ENCODE measurements at regions not wholly inside any gene's neighbourhood (a gene's known extent, or its start where the extent isn't known, plus 50 kb on each side); places are given as distances from the start of the nearest gene placed in this dataset.

GRCh38 chr21:35933466-35933865, 126.9 kb downstream of the SETD4 start:
- peak; percentile 99 for FAIRE-seq

GRCh38 chr21:35932232-35932911, 128.0 kb downstream of the SETD4 start:
- FAIRE-seq: peak; percentile 97

GRCh38 chr21:35929901-35930300, 130.4 kb downstream of the SETD4 start:
- FAIRE-seq: no peak

DNA sequence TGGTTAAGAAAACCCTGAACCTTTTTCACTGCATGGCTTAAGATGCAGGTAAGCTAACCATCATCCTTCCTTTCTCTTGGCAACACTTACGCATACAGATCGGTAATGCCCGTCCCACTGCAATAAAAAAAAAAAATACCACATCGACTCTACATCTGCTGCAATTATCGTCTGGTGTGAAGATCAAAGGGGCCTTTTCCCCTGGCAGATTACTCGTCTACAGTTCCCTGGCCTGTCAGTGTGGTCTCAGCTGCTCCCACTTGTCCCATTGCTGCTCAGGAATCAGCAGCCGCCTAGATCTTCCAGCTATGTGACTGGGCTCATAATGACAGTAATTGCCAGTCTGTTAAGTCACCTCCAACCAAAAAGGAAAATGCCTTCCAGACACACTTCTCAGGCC, 133.1 kb downstream of the SETD4 start:
- FAIRE-seq: no peak

GRCh38 chr21:35926003-35926740, 134.2 kb downstream of the SETD4 start:
- FAIRE-seq: peak; percentile 100

- no peak for FAIRE-seq
Observed at GRCh38 chr21:35925497-35925896, 134.8 kb downstream of the SETD4 start.

DNA sequence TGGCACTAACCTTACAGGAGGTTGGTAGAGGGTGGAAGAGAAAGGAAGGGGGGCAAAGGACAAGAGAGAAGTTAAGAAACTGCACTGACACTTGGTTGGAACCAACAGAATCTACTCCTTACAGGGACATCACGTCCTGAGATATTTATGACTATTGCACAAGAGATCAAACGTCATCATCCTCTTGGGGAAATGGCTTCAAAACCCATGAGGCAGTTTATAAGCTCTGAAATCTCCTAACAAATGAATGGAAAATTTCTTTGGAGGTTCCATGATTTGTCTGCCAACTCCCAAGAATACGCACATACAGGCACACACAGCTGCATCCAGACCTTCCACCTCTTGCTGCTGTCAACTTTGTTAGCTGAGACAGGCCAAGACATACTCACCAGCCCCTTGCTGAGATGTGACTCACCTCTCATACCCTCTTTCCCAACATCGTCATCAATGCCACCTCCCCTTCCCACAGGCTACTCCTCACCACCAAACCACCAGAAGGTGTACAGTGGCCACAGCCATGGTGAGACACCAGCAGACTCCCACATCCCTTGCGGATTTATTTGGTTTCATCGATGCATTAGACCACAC, 135.5 kb downstream of the SETD4 start:
- no peak for FAIRE-seq

DNA sequence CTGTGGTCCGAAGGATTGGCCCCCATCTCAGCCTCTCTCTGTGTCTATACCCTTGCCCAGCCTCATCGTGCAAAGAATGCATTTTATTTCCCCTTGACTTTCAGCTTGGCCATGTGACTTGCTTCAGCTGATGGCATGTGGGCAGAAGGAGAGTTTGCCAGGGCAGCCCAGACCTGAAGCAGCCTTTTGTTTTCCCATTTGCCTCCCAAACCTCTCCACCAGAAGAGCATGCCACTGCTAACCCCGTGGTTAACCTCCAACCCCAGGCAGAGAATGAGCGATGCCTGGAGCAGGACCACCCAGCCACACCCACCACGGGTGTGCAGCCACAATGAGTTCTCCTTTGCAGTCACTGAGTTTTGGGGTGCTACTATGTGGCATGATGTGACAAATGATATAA, 136.4 kb downstream of the SETD4 start:
- no peak for FAIRE-seq

- FAIRE-seq: no peak
Observed at GRCh38 chr21:35922618-35923017, 137.7 kb downstream of the SETD4 start.

DNA sequence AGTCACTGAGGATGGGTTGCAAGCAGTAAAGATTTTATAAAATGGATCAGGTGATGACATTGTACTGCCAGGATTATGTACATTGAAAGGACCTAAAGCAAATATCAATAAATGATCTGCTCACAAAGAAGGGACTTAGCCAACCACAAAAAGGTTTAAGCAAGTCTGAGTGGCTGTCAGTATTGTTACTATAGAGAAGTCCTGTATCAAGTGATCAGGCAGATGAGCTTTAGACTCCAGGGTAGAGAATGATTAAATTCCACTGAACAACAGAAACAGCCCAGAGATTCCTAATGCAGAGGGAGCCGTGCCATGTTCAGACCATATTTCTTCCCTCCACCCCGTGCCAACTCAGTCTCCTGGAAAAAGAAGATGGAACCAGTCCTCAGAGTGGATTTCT, 138.9 kb downstream of the SETD4 start:
- no peak for FAIRE-seq

DNA sequence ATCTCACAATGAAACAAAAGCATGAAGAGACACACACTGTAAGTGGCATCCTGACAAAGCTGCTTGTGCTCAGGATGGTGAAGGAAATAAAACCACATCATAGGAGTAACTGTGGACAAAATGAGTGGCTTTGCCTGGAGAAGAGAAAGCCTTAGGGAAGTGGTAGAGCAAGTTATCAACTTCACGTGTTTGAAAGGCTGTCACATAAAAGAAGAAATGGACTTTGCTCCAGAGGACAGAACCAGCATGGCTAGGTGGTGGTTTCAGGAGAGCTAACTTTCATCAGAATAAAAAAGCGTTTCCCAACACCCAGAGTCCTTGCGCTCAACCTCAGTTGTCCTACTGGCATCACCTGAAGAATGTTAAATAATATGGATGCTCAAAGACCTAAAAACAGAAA, 139.9 kb downstream of the SETD4 start:
- no peak for FAIRE-seq

DNA sequence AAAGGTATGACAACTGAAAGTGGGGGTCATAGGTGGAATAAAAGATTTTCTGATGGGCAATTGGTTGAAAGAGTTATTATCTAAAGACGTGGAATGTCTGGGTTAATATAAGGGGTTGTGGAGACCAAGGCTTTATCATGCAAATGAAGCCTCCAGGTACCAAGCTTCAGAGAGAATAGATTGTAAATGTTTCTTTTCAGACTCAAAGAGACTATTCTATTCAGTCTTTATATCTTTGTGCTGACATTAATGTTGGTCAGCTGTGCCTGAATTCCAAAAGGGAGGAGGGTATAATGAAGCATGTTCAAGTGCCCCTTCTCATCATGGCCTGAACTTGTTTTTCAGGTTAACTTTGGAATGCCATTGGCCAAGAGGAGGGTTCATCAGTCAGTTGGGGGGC, 145.3 kb downstream of the SETD4 start:
- FAIRE-seq: no peak

DNA sequence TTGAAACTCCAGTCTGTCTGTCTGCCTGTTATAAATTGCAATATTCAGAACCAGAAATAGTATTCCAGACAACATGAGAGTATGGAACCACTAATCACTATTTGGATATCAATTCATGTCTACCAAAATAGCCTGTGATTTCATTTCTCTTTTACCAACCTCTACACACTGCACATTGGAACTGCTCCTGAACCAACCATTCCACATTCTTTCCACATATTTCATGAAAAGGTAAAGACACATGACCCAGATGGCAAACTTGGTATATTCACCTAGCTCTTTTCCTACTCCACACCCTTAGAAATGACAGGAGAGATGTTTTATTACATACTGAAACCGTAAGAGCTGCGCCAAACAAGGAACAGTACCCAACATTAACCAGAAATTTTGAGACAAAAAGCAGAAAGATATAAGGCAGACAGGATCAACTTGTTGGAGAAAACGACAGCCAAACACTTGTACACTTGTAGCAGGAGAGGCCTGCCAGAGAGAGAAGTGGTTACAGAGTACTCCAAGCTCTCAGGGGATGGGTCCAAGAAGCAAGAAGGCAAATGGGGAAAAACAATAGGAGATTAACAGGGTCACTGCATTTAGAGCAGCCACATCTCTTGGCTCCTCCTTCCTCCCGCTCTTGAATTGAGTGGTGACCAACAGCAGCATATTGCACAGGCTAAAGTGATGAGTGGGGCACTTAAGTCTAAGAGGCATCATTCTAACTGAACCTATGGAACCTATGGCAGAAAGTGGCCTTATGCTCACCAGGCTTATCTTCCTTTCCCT, 148.7 kb downstream of the SETD4 start:
- no peak for FAIRE-seq

- no peak for FAIRE-seq
Observed at GRCh38 chr21:35909456-35910223, 150.7 kb downstream of the SETD4 start.

GRCh38 chr21:35908311-35909078, 151.8 kb downstream of the SETD4 start:
- no peak for FAIRE-seq

GRCh38 chr21:35906586-35906985, 153.7 kb downstream of the SETD4 start:
- FAIRE-seq: no peak

DNA sequence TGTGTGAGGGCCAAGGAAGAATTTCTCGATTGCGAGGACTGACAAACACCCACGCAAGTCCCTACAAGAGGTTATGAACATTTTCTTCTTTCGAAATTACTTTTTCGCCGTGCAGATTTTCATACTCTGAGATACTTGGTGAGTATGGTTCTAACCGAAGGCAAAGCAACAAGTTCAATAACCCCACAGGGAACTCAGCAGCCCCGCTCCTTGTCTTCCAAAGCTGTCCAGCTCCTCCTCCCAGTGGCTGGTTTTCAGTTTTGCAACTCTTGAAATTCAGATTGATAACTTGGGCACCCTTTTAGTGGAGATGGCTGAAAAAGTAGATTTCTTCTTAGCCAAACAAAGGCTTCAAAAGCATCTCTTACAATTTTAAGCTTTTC, 154.4 kb downstream of the SETD4 start:
- FAIRE-seq: no peak

GRCh38 chr21:35905096-35905962, 155.0 kb downstream of the SETD4 start:
- no peak for FAIRE-seq

DNA sequence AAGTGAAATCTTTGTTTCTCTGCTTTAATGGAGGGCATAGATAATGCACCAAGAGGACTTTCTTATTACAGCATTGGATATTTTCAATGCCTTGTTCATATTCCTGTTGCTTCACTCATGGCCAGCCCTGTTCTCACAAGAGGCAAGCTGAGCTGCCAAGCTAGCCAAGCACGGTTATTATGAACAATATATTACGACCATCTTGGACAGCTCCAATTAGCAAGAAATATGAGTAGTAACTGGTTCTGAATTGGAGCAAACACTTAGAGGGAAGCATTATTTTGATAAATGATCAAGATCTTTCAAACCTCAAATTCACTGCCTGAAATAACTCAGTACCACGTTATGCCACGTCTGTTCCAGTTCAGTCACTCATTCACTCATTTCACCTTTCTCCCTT, 159.8 kb downstream of the SETD4 start:
- no peak for FAIRE-seq

GRCh38 chr21:35896060-35896459, 164.3 kb downstream of the SETD4 start:
- no peak for FAIRE-seq

- no peak for FAIRE-seq
Observed at GRCh38 chr21:35895598-35895997, 164.7 kb downstream of the SETD4 start.
